Neuronal stem cell (in vitro differentiated cells): ENCODE measurements at regions not wholly inside any gene's neighbourhood (a gene's known extent, or its start where the extent isn't known, plus 50 kb on each side); places are given as distances from the start of the nearest gene placed in this dataset.

Experiments used
- DNase-seq: peaks from one replicate; pipeline ENCODE4 v3.0.0-alpha.2; 2013; ENCODE audit warnings: low spot score
- H2AFZ ChIP-seq: one replicate; pipeline ENCODE4 v1.6.1; 2013; ENCODE audit warnings: mild to moderate bottlenecking, low read length, inconsistent platforms
- H2AK5ac ChIP-seq: 2 replicates; pipeline ENCODE4 v1.6.1; 2013; ENCODE audit warnings: low read depth, mild to moderate bottlenecking, inconsistent platforms, low read length, moderate library complexity, mixed read lengths
- H2BK120ac ChIP-seq: 2 replicates; pipeline ENCODE4 v1.6.1; 2013; ENCODE audit warnings: low read depth, mild to moderate bottlenecking, inconsistent platforms, low read length, moderate library complexity, mixed read lengths
- H2BK12ac ChIP-seq: one replicate; pipeline ENCODE4 v1.6.1; 2013; ENCODE audit warnings: low read length, inconsistent platforms
- H2BK15ac ChIP-seq: 2 replicates; pipeline ENCODE4 v1.6.1; 2013; ENCODE audit warnings: mild to moderate bottlenecking, low read length, inconsistent platforms, mixed read lengths
- H2BK5ac ChIP-seq: one replicate; pipeline ENCODE4 v1.6.1; 2013; ENCODE audit warnings: inconsistent platforms, mild to moderate bottlenecking, low read length, moderate library complexity
- H3K14ac ChIP-seq: one replicate; pipeline ENCODE4 v1.6.1; 2013; ENCODE audit warnings: low read length, inconsistent platforms
- H3K18ac ChIP-seq: 2 replicates; pipeline ENCODE4 v1.6.1; 2013; ENCODE audit warnings: low read length, inconsistent platforms
- H3K23ac ChIP-seq: 2 replicates; pipeline ENCODE4 v1.6.1; 2013; ENCODE audit warnings: low read depth, mild to moderate bottlenecking, mixed read lengths, low read length, inconsistent platforms; ENCODE audit not compliant: poor library complexity
- H3K27ac ChIP-seq: replicated peaks from 3 replicates; pipeline ENCODE4 v1.5.1; 2013; ENCODE audit warnings: low read length, inconsistent platforms
- H3K27me3 ChIP-seq, 3 experiments: 2 replicates each; pipeline ENCODE4 v1.6.1; 2013; ENCODE audit warnings: low read length in 3 of 3, mild to moderate bottlenecking in 2 of 3, inconsistent platforms in 1 of 3, low read depth in 1 of 3, mixed read lengths in 1 of 3, moderate library complexity in 1 of 3; ENCODE audit not compliant: control insufficient read depth in 3 of 3, insufficient read depth in 3 of 3
- H3K36me3 ChIP-seq, 2 donors: replicated peaks in 1 of 2; 2 replicates each; pipeline ENCODE4 v1.6.1; 2013; ENCODE audit warnings: low read length in 2 of 2; ENCODE audit not compliant: control insufficient read depth in 2 of 2, insufficient read depth in 2 of 2
- H3K4ac ChIP-seq: 2 replicates; pipeline ENCODE4 v1.6.1; 2013; ENCODE audit warnings: inconsistent platforms, mild to moderate bottlenecking, low read length, moderate library complexity
- H3K4me1 ChIP-seq, 2 donors: 1 replicate in 1 of 2; 2 replicates in 1 of 2; pipeline ENCODE4 v1.6.1; 2013; ENCODE audit warnings: low read length in 2 of 2, low read depth in 1 of 2; ENCODE audit not compliant: control insufficient read depth in 2 of 2, insufficient read depth in 1 of 2
- H3K4me2 ChIP-seq: one replicate; pipeline ENCODE4 v1.6.1; 2013; ENCODE audit warnings: mild to moderate bottlenecking, low read length, inconsistent platforms; ENCODE audit not compliant: insufficient read depth, poor library complexity, severe bottlenecking
- H3K4me3 ChIP-seq, 2 donors: 2 replicates each; pipeline ENCODE4 v1.5.1; 2013; ENCODE audit warnings: low read length in 2 of 2, mild to moderate bottlenecking in 2 of 2, inconsistent platforms in 1 of 2, moderate library complexity in 1 of 2
- H3K79me1 ChIP-seq: one replicate; pipeline ENCODE4 v1.6.1; 2013; ENCODE audit warnings: low read depth, mild to moderate bottlenecking, inconsistent platforms, low read length, moderate library complexity
- H3K9ac ChIP-seq: one replicate; pipeline ENCODE4 v1.6.1; 2013; ENCODE audit warnings: mild to moderate bottlenecking, low read depth, low read length, inconsistent platforms; ENCODE audit not compliant: poor library complexity
- H3K9me3 ChIP-seq, 2 donors: replicated peaks in 1 of 2; 2 replicates each; pipeline versions ENCODE3 to v1.6.1; 2013; ENCODE audit warnings: low read length in 2 of 2, mild to moderate bottlenecking in 2 of 2, inconsistent platforms in 1 of 2, low read depth in 1 of 2, mixed read lengths in 1 of 2, moderate library complexity in 1 of 2; ENCODE audit not compliant: control insufficient read depth in 2 of 2, insufficient read depth in 1 of 2
- H4K8ac ChIP-seq: one replicate; pipeline ENCODE4 v1.6.1; 2013; ENCODE audit warnings: low read depth, mild to moderate bottlenecking, inconsistent platforms, low read length, moderate library complexity
- H4K91ac ChIP-seq: one replicate; pipeline ENCODE4 v1.6.1; 2013; ENCODE audit warnings: low read length, low read depth, mild to moderate bottlenecking, inconsistent platforms; ENCODE audit not compliant: poor library complexity
- whole genome bisulfite sequencing, 2 donors: extraction: QIAGEN DNeasy Blood & Tissue Kit; methylation state at CpG; one replicate each; pipeline ENCODE4 v1.1.7; 2013; ENCODE audit warnings: missing lambda C conversion rate in 2 of 2, mixed read lengths in 1 of 2; ENCODE audit not compliant: insufficient read length in 2 of 2, insufficient replicate concordance in 1 of 2; ENCODE audit errors: extremely low coverage in 2 of 2; 5-methylcytosine and 5-hydroxymethylcytosine counted together

DNA sequence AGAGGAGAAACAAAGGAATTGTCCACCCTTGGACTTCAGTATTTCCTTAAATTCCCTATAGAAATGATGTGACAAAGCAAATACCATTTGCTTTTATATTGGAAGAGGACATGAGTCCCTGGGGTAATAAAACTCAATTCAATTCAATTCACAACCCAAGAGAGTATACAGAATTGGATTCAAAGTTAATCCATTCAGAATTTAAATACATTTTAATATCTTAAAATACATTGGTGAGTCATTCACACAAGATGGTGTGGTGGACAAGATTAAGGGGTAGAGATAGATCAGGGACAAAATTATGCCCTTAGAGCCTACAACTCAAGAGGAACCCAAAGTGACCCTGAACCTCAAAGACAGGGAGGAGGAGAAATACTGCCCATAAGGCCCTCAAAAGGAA is 495.0 kb upstream of the TMPO start:
- H3K27ac ChIP-seq: no peak overlapping the region
- H3K18ac ChIP-seq: no peak overlapping the region
- H3K9me3 ChIP-seq: no peaks in the 10 kb centered on the region
- no peaks in the 10 kb centered on the region for H3K36me3 ChIP-seq
- H2AFZ ChIP-seq: no peak overlapping the region
- DNase-seq: no peak
- no peak overlapping the region for H3K4me3 ChIP-seq
- no peaks in the 10 kb centered on the region for H3K79me1 ChIP-seq
- no peak overlapping the region for H3K4me2 ChIP-seq
- no peak overlapping the region for H3K14ac ChIP-seq
- no peak overlapping the region for H2BK12ac ChIP-seq
- no peak overlapping the region for H4K8ac ChIP-seq
- no peak overlapping the region for H4K91ac ChIP-seq
- H2BK5ac ChIP-seq: no peak overlapping the region
- H3K9ac ChIP-seq: no peak overlapping the region
- H3K4me1 ChIP-seq: no peaks in the 10 kb centered on the region
- no peak overlapping the region for H2BK120ac ChIP-seq
- H3K27me3 ChIP-seq: no peaks in the 10 kb centered on the region
- no peak overlapping the region for H2AK5ac ChIP-seq
- H3K4ac ChIP-seq: no peak overlapping the region
- no peak overlapping the region for H3K23ac ChIP-seq
- no peak overlapping the region for H2BK15ac ChIP-seq

DNA sequence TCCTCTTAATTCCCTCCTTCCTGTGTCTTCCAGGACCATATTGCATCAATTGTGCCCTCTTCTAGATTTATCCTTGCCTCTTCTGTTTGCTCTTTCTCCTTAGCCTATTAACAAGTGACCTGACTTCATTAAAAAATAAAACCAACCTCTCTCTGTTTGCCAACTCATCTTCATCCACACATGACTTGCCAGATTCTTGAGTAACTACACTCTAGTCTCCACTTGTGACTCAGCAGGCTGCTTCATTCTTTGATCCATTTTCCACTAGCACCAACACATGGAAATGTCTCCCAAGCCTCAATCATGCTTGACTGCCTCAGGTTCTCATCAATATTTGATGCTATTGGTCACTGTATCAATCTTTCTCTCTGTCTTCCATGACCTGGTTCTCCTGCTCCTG is 492.4 kb upstream of the TMPO start:
- Histone ChIP-seq H3K4me1 (no peaks in the 10 kb centered on the region), H3K9ac (no peak overlapping the region), H2AFZ (no peak overlapping the region), H4K8ac (no peak overlapping the region), H2BK15ac (no peak overlapping the region), H3K14ac (no peak overlapping the region), H3K4ac (no peak overlapping the region), H4K91ac (no peak overlapping the region), H2BK5ac (no peak overlapping the region), H3K23ac (no peak overlapping the region), H3K27me3 (no peaks in the 10 kb centered on the region), H2BK120ac (no peak overlapping the region), H3K4me2 (no peak overlapping the region), H3K9me3 (no peaks in the 10 kb centered on the region), H2BK12ac (no peak overlapping the region), H3K27ac (no peak overlapping the region), H3K36me3 (no peaks in the 10 kb centered on the region), H3K79me1 (no peaks in the 10 kb centered on the region), H2AK5ac (no peak overlapping the region), H3K4me3 (no peak overlapping the region), H3K18ac (no peak overlapping the region)
- DNase-seq: no peak

DNA sequence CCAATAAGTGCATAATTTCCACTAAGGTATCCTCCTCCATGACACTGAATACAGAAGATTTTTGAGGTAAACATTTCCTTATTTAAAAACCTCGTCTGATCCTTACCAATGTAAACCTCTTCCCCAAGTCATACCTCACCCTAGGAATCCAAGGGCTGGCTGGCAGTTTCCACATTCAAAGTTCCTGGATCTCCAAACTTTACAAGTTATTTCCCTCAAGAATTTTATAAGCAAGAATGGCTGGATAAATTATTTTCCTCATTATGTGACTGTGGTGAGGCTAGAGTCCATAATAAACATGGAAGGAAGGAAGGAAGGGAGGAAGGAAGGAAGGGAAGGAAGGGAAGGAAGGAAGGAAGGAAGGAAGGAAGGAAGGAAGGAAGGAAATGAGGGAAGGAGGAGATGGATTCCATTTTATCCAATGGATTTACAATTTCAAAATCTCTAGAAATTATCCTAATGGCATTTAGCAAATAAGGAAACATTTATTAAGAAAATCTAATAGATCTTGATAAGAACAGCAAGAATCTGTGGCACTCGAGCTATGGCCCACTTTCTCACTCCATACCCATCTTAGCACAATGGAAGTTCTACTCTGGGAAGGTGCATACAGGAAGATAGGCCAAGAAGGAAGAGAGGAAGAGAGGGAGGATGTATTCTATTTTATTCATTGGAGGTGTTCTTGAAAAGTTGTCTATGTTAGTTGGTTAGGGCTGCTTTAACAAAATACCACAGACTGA is 477.8 kb upstream of the TMPO start:
- Histone ChIP-seq H3K4me3 (no peak overlapping the region), H4K91ac (no peak overlapping the region), H4K8ac (no peak overlapping the region), H3K36me3 (no peaks in the 10 kb centered on the region), H3K27ac (no peak overlapping the region), H2BK120ac (no peak overlapping the region), H3K9ac (no peak overlapping the region), H2BK12ac (no peak overlapping the region), H2BK5ac (no peak overlapping the region), H2AFZ (no peak overlapping the region), H2BK15ac (no peak overlapping the region), H3K4me2 (no peak overlapping the region), H3K4ac (no peak overlapping the region), H3K4me1 (no peaks in the 10 kb centered on the region), H3K27me3 (no peaks in the 10 kb centered on the region), H3K18ac (no peak overlapping the region), H2AK5ac (no peak overlapping the region), H3K14ac (no peak overlapping the region), H3K9me3 (peaks cover 0 to 2% of the 10 kb centered on the region in 2 donors), H3K23ac (no peak overlapping the region), H3K79me1 (no peaks in the 10 kb centered on the region)
- no CpG with 5 or more reads among the region's 2 CpGs for WGBS, 2 donors
- no peak for DNase-seq

DNA sequence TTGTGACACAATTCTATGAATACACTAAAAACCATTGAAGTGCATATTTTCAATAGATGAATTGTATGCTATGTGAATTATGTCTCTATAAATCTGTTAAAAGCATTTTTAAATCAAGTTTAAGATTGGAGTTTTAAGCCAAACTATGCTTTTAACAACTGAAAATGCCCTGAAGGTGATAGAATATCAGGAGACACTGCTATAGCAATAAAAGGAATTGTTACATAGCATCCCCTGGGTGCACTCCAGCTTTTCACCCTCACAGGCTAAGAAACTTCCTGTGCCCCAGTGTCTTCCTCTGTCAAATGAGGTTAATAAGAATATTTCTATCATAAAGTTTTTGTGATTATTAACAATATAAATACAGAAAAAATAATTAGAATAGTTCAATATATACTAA is 472.7 kb upstream of the TMPO start:
- no peak for DNase-seq

More for the DNA sequence above, 472.7 kb upstream of the TMPO start:
- Histone ChIP-seq H4K91ac (no peak overlapping the region), H2BK15ac (no peak overlapping the region), H3K36me3 (no peaks in the 10 kb centered on the region), H3K9me3 (peaks cover 0 to 2% of the 10 kb centered on the region in 2 donors), H2BK5ac (no peak overlapping the region), H3K79me1 (no peaks in the 10 kb centered on the region), H3K18ac (no peak overlapping the region), H2AFZ (no peak overlapping the region), H3K4me3 (no peak overlapping the region), H3K27me3 (no peaks in the 10 kb centered on the region), H2BK120ac (no peak overlapping the region), H3K27ac (no peak overlapping the region), H3K9ac (no peak overlapping the region), H3K4ac (no peak overlapping the region), H3K4me2 (no peak overlapping the region), H3K14ac (no peak overlapping the region), H2BK12ac (no peak overlapping the region), H3K4me1 (no peaks in the 10 kb centered on the region), H2AK5ac (no peak overlapping the region), H3K23ac (no peak overlapping the region), H4K8ac (no peak overlapping the region)
